ENCODE measurements at regions not wholly inside any gene's neighbourhood (a gene's known extent, or its start where the extent isn't known, plus 50 kb on each side); places are given as distances from the start of the nearest gene placed in this dataset.

DNA sequence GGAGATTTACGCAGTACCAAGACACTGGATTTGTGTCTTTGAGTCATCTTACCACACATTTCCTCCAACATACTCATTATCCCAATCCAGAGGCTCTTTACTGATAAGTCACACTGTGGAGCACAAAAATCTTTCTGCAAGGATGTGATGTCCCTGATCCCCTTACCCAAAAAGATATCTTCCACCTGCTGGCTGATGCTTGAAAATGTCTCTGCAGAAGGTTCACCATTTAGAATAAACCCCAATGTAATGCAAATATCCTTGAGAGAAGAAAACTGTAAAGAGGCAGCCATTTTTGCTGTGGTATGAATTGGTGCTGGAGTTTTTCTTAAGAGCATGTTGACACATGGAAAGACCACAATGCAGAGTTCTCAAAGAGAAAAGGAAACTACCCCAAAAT is 65.7 kb upstream of the RORB start:
- TF ChIP-seq, protein P1, sequence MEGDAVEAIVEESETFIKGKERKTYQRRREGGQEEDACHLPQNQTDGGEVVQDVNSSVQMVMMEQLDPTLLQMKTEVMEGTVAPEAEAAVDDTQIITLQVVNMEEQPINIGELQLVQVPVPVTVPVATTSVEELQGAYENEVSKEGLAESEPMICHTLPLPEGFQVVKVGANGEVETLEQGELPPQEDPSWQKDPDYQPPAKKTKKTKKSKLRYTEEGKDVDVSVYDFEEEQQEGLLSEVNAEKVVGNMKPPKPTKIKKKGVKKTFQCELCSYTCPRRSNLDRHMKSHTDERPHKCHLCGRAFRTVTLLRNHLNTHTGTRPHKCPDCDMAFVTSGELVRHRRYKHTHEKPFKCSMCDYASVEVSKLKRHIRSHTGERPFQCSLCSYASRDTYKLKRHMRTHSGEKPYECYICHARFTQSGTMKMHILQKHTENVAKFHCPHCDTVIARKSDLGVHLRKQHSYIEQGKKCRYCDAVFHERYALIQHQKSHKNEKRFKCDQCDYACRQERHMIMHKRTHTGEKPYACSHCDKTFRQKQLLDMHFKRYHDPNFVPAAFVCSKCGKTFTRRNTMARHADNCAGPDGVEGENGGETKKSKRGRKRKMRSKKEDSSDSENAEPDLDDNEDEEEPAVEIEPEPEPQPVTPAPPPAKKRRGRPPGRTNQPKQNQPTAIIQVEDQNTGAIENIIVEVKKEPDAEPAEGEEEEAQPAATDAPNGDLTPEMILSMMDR (IDR thresholded peaks at IDR 0.05), result no peak
- TF ChIP-seq POLR2A (IDR thresholded peaks at IDR 0.05), result no peak
